ENCODE measurements at regions not wholly inside any gene's neighbourhood (a gene's known extent, or its start where the extent isn't known, plus 50 kb on each side); places are given as distances from the start of the nearest gene placed in this dataset.

DNA sequence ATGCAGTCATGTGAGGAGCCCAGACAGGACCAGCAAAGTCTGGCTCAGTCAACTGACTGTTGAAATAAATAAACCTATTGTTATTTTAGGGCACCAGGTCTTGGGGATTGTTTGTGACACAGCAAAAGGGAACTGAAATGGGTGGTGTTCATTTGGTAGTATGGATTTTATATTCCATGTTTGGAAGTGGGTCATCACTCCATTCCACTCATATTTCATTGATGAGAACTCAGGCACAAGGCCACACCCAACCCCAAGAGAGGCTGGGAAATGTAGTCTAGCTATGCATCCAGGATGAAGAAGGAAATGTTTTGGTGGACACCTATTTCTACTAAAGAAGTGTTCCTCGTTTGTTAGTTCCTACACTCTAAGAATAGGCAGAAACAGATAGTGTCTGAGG is 64.9 kb upstream of the BTBD3 start:
- Histone ChIP-seq H3K27ac (no peak overlapping the region), H3K36me3 (no peaks in the 10 kb centered on the region), H3K4me3 (no peak overlapping the region), H3K27me3 (no peaks in the 10 kb centered on the region), H3K9me3 (no peaks in the 10 kb centered on the region), H3K4me1 (no peaks in the 10 kb centered on the region)
- intact Hi-C loops (cut with DNase I): no loop called here
- no peak for ATAC-seq
- WGBS, 4 donors: 65 to 72% (median 68%) methylated on average over 1 of the region's 1 CpG
- DNase-seq: no peak
- TF ChIP-seq, protein P1, sequence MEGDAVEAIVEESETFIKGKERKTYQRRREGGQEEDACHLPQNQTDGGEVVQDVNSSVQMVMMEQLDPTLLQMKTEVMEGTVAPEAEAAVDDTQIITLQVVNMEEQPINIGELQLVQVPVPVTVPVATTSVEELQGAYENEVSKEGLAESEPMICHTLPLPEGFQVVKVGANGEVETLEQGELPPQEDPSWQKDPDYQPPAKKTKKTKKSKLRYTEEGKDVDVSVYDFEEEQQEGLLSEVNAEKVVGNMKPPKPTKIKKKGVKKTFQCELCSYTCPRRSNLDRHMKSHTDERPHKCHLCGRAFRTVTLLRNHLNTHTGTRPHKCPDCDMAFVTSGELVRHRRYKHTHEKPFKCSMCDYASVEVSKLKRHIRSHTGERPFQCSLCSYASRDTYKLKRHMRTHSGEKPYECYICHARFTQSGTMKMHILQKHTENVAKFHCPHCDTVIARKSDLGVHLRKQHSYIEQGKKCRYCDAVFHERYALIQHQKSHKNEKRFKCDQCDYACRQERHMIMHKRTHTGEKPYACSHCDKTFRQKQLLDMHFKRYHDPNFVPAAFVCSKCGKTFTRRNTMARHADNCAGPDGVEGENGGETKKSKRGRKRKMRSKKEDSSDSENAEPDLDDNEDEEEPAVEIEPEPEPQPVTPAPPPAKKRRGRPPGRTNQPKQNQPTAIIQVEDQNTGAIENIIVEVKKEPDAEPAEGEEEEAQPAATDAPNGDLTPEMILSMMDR (IDR thresholded peaks at IDR 0.05): no peak
- TF ChIP-seq POLR2A (IDR thresholded peaks at IDR 0.05): no peak

DNA sequence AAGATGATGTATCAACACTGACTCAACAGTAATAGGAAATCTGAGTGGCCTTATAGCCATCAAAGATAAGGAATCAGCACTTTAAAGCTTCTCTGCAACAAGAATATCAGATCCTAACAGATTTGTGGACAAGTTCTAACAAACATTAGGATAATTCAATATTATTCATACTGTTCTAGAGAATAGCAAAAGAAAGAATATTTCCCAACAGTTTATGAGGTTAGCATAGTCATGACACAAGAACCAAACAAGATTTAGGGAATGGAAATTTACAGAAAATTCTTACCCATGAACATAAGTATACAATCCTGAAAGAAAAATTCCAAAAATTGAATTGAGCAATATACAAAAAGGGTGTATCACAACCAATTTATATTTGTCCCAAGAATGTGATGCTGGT is 64.3 kb upstream of the BTBD3 start:
- DNase-seq (no peak), ATAC-seq (no peak)
- Histone ChIP-seq H3K36me3 (no peaks in the 10 kb centered on the region), H3K9me3 (no peaks in the 10 kb centered on the region), H3K4me1 (no peaks in the 10 kb centered on the region), H3K27ac (no peak overlapping the region), H3K27me3 (no peaks in the 10 kb centered on the region), H3K4me3 (no peak overlapping the region)
- TF ChIP-seq, protein P1 (IDR thresholded peaks at IDR 0.05): no peak
- TF ChIP-seq POLR2A (IDR thresholded peaks at IDR 0.05): no peak
- intact Hi-C loops (cut with DNase I): no loop called here

- no peaks in the 10 kb centered on the region for H3K9me3 ChIP-seq
- no peak overlapping the region for H3K27ac ChIP-seq
- WGBS, 4 donors: 9 to 30% (median 13%) methylated on average over 3 of the region's 3 CpGs
- ATAC-seq: peak in 3 of 4 donors; percentile 37 to 62 (median 51)
- H3K4me3 ChIP-seq: no peak overlapping the region
- DNase-seq: no peak
- peaks cover 0 to 10% (median 0%) of the 10 kb centered on the region in 12 donors for H3K4me1 ChIP-seq
- no peaks in the 10 kb centered on the region for H3K27me3 ChIP-seq
- H3K36me3 ChIP-seq: no peaks in the 10 kb centered on the region
- intact Hi-C loops (cut with DNase I): no loop called here
- TF ChIP-seq POLR2A (IDR thresholded peaks at IDR 0.05): no peak
- TF ChIP-seq, protein P1 (IDR thresholded peaks at IDR 0.05): no peak
Observed at GRCh38 chr20:11861479-11861878, 56.2 kb upstream of the BTBD3 start.

- Histone ChIP-seq H3K27me3 (no peaks in the 10 kb centered on the region), H3K27ac (no peak overlapping the region), H3K36me3 (no peaks in the 10 kb centered on the region), H3K4me3 (no peak overlapping the region), H3K9me3 (no peaks in the 10 kb centered on the region), H3K4me1 (no peaks in the 10 kb centered on the region)
- ATAC-seq (no peak), DNase-seq (no peak)
- intact Hi-C loops (cut with DNase I): no loop called here
- no peak for TF ChIP-seq POLR2A (IDR thresholded peaks at IDR 0.05)
- TF ChIP-seq, protein P1 (IDR thresholded peaks at IDR 0.05): no peak
- WGBS, 4 donors: 78 to 84% (median 79%) methylated on average over 6 of the region's 6 CpGs
Observed at GRCh38 chr20:11867291-11867919, 50.3 kb upstream of the BTBD3 start.
